ENCODE measurements at regions not wholly inside any gene's neighbourhood (a gene's known extent, or its start where the extent isn't known, plus 50 kb on each side); places are given as distances from the start of the nearest gene placed in this dataset.

DNA sequence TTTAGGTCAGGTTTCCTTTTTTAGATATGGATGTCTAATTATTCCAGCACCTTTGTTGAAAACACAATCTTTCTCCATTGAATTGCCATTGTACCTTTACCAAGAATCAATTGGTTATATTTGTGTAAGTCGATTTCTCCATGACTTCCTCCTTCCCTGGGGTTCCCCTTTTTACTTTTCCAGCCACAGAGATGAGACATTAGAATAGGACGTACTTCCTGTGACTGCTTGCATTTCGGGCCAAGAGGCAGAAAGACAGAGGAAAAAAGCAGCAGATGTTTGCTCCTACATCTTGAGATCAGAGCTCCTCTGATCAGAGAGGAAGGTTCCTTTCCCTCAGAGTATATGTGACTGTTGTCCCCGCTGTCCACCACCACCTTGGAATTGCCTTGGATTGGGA, 453.7 kb upstream of the RGS6 start:
- TF ChIP-seq, protein P1, sequence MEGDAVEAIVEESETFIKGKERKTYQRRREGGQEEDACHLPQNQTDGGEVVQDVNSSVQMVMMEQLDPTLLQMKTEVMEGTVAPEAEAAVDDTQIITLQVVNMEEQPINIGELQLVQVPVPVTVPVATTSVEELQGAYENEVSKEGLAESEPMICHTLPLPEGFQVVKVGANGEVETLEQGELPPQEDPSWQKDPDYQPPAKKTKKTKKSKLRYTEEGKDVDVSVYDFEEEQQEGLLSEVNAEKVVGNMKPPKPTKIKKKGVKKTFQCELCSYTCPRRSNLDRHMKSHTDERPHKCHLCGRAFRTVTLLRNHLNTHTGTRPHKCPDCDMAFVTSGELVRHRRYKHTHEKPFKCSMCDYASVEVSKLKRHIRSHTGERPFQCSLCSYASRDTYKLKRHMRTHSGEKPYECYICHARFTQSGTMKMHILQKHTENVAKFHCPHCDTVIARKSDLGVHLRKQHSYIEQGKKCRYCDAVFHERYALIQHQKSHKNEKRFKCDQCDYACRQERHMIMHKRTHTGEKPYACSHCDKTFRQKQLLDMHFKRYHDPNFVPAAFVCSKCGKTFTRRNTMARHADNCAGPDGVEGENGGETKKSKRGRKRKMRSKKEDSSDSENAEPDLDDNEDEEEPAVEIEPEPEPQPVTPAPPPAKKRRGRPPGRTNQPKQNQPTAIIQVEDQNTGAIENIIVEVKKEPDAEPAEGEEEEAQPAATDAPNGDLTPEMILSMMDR (conservative IDR thresholded peaks at IDR 0.05) = no peak
- TF ChIP-seq EZH2 (IDR thresholded peaks at IDR 0.05; ENCODE audit: low read depth) = no peak

Data from PC-9 (cell line).